NCI-H748 (cell line): ENCODE measurements at regions not wholly inside any gene's neighbourhood (a gene's known extent, or its start where the extent isn't known, plus 50 kb on each side); places are given as distances from the start of the nearest gene placed in this dataset.
"Not testable (repeated sequence)": the region's sequence is repeated elsewhere in the genome, so short reads cannot be mapped to it uniquely, and the experiment has no call there.

Experiments
- DNase-seq: peaks from one replicate; lab custom pipeline; 2025; ENCODE audit not compliant: unreplicated experiment; lab: John Stamatoyannopoulos, UW

DNA sequence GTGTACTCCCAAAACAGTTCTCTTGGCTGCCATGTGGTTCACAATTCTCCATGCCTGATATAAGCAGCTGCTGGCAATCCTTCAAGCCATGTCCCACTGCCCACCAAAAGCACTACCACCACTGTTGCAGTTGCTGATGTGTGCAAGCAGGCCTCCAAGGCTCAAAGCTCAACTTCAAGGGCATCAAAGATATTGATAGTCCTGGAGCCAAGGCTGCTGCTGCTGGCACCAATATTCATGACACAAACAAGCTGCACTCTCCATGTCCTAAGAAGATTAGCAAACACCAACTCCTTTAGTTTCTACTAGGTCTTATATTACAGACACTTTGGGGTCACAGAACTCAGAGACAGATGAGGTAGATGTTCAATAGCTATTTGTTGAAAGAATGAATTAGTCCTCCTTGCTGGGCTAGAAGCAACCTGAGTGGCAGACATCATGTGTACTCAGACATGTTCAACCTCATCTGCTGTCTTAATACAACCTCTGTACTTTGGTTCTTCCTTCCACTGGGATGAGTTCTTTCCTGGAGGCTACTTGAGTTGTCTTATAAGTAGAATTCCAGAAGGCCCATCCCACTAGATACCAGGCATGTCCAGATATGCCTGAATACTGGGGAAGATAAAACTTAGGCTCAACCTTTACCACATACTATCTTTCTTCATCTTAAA lies 104.5 kb upstream of the UGP2 start:
- no peak for DNase-seq

DNA sequence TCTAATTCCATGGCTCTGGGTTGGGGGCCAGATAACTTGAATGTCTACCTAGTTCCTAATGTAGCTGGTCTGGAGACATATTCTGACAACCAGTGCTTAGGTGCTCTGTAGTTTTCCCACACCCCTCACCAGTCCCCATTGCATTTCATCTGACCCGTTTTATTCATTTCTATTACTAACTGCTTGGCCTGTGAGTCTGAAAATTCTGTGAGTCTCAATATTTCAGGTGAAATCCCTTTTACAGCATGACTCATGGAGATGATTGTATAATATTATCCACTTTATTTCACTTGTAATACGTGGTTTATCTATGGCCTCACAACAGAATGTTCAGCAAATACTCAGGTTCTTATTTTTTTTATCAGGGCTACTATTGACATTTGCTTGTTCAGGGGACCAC lies 103.7 kb upstream of the UGP2 start:
- DNase-seq = no peak

DNA sequence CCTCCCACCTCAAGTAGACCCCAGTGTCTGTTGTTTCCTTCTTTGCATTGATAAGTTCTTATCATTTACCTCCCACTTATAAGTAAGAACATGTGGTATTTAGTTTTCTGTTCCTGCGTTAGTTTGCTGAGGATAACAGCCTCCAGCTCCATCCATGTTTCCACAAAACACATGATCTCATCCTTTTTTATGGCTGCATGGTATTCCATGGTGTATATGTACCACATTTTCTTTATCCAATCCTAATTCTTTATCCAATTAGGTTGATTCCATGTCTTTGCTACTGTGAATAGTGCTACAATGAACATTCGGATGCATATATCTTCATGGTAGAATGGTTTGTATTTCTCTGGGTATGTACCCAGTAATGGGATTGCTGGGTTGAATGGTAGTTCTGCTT lies 102.5 kb upstream of the UGP2 start:
- DNase-seq = not testable (repeated sequence)

DNA sequence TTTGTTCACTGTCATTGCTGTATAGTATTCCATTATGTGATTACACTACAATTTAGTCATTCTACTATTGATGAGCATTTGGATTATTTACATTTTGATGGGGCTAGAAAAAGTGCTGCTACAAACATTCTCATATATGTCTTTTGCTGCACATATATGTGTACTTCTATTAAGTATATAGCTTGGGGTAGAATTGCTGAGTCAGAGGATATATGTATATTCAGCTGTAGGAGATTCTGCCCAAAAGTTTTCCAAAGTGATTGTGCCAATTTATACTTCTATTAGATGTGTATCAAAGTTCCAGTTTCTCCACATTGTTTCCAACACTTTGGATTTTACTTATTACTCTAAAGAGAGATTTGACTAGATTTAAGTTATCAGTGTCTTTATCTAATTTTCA lies 101.7 kb upstream of the UGP2 start:
- no peak for DNase-seq

DNA sequence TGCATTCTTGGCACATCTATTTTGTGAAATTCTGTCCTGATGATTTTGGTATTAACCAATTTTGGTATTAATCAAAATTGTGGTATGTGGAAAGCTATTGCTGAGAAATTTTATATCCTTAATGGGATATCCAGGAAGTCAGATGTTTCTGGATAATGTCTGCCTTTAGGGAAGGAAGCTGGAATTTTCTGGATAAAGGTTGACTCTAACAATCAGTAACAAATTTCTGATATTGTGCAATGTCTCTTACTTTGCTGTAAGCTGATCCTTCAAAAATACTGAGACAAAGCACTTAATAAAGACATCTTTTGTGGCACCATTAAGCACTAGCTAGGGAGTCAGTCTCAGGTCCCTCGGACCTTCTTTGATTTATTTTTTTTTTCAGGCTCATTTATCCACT lies 100.8 kb upstream of the UGP2 start:
- DNase-seq = no peak

DNA sequence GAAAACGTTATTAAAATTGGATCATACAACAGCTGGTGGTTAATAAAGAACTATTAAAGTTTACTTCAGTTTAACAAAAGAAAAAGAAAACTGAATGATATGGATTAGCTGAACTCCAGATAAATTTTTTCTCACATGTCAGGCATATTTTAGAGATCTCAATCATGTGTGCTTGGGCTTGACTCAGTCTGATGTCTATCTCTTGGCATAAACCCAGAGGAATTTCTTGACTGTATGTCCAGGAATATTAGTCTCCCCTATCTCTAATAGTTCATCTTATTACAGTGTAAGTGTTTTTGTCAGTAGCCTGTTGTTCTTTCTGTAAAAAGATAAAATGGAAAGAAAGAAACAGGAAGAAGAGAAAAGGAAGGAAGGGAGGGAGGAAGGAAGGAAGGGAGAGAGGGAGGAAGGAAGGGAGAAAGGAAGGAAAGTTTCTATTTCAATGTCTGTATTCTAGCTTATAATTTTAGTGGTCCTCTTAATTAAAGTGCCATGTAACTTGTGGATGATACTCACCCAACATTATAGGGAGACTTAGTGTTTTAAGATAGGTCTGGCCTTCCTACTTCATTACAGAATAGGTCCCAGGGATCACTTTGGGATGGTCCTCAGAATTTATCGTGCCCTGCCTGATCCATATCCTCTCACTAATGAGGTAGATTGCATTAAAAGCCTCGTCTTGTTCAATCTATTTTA lies 99.7 kb upstream of the UGP2 start:
- DNase-seq = no peak

DNA sequence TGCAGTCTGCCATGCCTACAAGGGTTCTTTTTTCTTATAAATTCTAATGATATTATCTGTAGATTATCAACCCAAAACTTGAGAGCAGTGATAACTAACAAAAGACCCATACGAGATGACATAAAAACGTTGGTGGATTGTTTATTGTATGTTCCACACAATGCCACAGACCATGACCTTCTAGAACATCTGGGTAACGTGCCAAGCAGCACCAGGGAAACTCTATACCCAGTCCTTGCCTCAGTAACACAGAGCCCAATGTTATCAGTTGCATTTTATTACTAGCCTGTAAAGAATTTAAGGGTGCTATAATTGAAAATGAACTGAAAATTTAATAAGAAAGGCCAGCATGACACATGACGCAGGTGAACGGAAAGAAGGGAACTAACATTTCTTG lies 99.1 kb upstream of the UGP2 start:
- DNase-seq = no peak

DNA sequence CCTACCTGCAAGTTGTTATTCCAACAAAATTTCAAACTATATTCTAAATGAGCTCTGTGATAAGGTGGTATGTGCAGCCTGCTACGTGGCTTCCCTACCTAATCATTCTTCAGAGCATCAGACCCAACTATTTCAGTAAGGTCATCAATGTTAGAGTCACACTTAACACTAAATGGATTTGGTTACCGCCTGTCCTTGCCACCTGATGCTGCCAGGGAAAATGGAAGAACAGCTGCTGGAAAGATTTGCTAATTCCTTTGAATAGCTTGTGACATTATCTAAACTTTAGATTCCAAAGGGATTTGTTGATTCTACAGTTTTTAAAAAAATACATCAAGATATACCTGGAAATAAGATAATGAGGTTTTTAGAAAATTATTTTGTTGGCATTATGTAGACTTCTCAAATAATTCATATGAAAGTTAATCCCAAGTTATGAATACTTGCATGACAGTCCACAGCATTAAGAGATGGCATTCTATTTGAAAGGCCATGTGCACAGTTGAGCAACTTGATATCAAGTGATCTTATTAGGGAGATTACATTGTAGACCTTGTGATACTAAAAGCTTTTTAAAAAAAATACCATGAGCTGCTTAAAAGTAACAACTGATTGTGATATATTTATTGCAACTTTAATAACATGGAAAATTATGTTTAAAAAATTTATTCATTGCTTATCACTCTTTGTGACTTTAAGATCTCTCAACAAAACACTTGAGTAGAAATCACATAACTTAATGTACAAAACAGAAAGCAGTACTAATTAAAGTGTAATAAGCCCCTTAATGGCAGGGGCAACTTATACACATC lies 98.3 kb upstream of the UGP2 start:
- no peak for DNase-seq

DNA sequence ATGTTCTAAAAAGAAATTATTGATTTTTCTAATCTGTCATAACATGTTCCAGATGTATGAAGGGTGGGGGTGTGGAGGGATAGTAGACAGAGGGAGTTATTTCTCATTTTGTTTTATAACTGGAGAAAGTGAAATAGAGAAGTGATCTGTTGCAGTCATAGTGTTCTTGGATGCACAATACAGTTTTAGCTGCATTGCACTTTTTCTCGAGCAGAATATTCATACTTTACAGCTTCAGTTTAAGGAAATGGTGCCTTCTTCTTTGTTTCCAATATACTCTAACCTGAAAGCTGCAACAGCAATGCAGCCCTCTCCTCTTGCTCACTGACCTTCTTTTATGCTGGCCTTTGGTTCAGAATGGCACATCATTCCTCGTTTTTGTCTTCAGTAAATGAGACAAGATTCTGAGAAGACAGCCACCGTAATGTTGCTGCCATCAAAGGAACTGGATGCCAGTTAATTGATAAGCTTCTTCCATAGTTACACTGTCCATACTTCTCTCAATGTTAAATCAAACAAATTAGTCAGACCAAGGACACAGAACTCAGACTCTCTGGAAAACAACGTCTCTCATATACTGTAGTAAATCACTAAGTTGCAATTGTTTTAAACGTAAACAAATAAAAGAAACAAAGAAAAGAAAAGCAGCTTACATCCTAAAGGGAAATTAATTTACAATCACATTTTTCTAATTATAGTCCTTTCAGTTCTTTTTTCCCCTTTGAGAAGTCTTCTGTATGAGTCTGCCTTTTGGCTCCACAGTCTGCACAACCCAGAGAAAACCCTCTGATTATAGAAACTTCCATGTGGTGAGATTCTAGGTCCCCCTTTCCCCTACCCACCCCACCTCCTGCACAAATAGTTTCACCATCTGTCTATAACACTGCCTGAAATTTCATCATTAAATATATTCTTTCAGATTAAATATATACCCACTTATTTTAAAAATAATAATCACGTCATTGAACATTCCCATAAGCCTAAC lies 97.4 kb upstream of the UGP2 start:
- no peak for DNase-seq

DNA sequence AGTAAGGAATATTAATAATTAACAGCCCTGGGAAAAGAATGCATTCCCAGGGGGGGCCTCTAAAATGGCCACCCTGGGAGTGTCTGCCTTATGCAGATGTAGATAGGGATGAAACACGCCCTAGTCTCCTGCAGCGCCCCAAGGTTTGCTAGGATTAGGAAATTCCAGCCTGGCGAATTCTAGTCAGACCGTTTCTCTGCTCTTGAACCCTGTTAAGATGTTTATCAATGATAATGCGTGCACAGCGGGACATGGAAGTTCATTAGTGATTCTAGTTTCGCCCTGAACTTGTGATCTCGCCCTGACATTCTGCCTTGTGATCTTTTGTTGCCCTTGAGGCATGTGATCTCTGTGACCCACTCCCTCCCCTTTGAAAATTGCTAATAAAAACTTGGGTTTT lies 95.1 kb upstream of the UGP2 start:
- not testable (repeated sequence) for DNase-seq

DNA sequence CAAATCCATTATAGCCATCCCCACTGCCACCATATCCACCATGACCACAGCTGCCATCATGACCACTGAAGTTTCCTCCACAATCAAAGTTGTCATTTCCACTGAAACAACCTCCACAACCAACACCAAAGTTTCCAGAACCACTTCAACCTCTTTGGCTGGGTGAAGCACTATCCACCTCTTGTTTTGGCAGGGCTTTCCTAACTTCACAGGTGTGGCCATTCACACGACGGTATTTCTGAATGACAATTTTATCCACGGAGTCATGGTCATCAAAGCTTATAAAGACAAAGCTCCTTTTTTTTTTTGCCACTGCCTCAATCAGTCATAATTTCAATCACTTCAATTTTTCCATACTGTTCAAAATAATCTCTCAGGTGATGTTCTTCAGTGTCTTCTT lies 89.8 kb upstream of the UGP2 start:
- DNase-seq = no peak

DNA sequence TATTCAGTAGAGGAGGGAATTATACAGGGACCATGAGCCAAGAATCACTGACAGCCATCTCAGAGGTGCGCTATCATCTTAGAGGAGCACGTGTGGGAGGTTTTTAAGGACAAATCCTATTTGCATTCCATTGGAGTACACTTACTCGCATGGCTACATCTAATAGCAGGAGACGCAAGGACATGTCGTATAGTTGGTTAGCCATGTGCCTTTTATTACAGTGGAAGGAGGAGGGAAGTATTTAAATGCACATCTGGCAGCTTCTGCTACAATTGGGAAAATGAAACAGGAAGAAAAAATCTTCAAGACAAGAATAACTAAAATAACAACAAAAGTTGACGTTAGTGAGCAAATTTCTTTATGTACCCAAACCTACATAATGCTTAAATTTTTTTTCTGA lies 86.5 kb upstream of the UGP2 start:
- DNase-seq = no peak

DNA sequence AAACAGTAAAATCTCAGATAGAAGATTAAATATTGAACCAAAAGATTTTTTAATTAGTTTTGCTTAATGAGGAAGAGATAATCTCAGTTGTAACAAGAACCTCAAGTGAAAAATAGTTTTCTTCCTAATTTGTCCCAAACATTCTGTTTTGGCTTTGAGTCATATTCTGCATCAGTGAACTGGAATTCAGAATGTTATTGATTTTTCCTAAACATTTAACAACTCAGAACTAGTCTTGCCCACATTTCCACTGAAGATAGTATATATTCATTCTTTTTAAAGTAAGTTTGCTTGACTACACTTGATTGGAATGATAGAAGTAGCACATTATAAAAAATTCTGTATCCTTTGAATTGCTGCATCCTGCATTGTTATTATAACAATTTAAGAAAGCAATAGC lies 85.7 kb upstream of the UGP2 start:
- no peak for DNase-seq

DNA sequence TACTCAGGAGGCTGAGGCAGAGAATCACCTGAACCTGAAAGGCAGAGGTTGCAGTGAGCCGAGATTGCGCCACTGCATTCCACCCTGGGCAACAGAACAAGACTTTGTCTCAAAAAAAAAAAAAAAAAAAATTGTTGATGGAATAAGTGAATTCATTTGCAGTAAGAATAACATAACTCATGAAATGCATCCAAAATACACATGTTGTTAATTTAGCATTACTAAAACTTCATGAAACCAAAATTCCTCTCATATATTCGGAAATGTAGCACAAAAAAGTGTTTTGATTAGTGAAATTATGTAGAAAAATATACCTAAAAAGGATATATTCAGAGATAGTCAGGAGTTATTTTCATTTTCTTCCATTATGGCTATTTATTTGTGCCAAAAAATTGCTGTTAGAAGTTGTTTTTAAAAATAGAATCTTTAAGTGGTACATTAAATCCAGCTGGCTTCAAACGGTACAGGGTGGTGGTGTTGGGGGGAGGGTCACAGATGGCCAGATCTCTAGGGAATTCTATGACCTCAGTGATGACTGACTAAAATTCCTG lies 78.2 kb upstream of the UGP2 start:
- no peak for DNase-seq

DNA sequence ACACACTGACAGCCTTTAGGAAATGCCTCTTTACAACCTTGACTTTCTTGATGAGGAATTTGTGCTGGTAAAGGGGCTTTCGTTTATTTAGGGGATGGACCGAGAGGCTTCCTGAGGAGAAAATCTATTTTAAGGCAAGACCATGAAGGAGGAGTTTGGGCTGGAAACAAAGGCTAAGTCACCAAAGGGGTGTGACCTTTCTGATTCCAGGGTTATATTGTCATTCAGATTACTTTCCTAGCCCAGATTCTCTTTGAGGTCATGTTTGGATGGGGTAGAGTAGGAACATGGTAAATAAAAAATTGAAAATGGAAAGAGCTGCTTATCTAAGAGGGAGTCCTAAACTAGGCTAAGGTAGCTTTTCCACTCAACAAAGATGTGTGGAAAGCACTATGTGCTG lies 77.1 kb upstream of the UGP2 start:
- DNase-seq = no peak

DNA sequence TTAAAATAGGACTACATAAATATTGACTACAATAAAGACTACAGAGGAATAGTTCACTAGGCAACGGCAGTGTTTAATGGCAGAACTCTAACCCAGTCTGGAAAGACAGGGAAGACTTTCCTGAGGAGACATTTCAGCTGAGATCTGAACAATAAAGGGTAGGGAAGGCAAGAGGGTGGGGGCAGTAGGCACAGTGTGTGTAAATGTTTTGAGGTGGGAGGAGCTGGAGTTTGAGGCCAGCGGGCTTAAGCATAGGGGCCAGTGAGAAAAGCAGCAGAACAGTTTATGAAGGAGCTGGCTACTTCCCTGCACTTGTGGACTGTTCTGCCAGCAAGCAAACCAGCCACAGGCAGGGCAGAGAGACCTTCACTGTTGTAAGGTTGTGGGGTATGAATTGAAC lies 76.6 kb upstream of the UGP2 start:
- no peak for DNase-seq

DNA sequence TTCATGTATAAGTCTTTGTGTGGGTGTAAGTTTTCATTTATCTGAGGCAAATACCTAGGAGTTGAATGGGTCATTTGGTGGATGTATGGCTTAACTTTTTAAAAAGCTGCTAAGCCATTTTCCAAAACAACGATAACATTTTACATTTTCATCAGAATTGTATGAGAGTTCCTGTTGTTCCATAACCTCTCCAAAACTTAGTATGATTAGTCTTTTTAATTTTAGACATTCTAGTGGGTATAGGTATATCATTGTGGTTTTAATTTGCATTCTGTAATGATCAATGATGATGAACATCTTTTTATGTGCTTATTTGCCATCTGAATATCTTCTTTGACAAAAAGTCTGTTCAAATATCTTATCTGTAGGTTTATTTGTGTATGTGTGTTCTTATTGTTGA lies 74.4 kb upstream of the UGP2 start:
- no peak for DNase-seq

DNA sequence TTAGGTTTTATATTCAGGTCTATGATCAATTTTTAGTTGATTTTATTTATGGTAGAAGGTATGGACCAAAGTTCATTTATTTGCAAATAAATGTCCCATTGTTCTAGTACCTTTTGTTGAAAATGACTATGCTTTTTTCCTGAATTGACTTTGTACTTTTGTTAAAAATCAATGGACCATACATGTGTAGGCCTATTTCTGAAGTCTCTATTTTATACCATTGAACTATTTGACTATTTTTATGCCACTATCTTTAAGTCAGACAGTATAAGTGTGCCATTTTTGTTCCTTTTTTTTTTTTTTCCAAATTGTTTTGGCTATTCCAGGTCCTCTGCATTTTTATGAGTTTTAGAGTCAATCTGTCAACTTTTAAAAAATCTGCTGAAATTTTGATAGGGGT lies 73.6 kb upstream of the UGP2 start:
- DNase-seq = no peak

DNA sequence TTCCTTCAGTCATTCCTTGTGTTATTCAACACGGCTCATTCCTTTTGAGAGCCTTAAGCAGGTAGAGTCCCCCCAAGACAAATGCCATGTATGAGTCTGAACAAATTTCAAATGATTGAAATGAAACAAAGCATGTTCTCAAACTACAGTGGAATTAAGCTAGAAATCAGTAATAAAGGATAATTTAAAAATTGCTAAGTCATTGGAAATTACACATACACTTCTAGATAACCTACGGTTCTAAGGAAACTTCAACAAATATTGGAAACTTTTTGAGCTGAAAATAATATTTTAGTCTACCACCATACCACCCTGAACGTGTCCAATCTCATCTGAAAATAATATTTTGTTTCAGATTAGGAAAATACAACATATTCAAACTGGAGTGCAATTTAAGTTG lies 71.8 kb upstream of the UGP2 start:
- no peak for DNase-seq

DNA sequence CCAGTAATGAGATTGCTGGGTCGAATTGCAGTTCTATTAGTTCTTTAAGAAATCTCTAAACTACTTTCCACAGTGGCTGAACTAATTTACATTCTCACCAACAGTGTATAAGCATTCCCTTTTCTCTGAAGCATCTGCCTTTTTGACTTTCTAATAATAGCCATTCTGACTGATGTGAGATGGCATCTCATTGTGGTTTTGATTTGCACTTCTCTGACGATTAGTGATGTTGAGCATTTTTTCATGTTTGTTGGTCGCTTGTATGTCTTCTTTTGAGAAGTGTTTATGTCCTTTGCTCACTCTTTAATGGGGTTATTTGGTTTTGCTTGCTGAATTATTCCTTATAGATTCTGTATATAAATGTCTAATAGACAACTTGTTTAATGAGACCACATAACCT lies 69.6 kb upstream of the UGP2 start:
- DNase-seq = no peak

DNA sequence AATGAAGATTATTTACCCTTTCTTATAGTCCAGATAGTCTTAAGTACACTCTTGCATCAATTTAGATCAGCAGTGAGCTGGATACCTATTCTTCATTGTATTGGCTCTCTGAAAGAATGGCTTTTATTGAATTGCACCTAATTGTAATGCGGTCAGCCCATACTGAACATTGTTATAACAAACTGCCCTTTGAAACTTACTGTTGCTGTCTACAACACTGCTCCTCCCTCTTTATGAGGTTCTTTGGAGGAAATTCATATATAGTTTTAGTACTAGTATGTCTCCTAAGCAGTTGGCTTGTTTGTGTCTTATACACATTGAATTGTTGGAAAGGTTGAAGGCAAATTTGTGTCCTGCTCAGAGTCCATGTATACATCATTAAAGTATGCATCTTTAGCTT lies 66.5 kb upstream of the UGP2 start:
- no peak for DNase-seq
